HCT116 (cell line): ENCODE measurements at regions not wholly inside any gene's neighbourhood (a gene's known extent, or its start where the extent isn't known, plus 50 kb on each side); places are given as distances from the start of the nearest gene placed in this dataset.

Experiments
- ATAC-seq: fragments of 200-7000 bp; cut with Tn5 transposase; 2 replicates; pipeline ENCODE4 v1.9.1; 2020; ENCODE audit warnings: mild to moderate bottlenecking, moderate library complexity
- BruUV-seq: library from RNA; stranded (reverse); fragments of 400-500 nt; replicated peaks from 2 replicates; lab custom pipeline; 2021; lab: Mats Ljungman, UMichigan
- CTCF ChIA-PET: fragments of 300-600 bp; sonication (Branson Sonifier 250); formaldehyde crosslinking; loops from one replicate; lab custom pipeline; 2021; ENCODE audit warnings: antibody characterized with exemption; lab: Charles Lee
- POLR2A ChIA-PET: fragments of 300-600, 350-600 bp; sonication (Branson Sonifier 250); formaldehyde crosslinking; loops from one replicate; lab custom pipeline; 2021; ENCODE audit warnings: antibody characterized with exemption; lab: Charles Lee
- RAD21 ChIA-PET, 2 experiments: fragments of 300-600 bp; sonication (Branson Sonifier 250); formaldehyde crosslinking; loops; one replicate each; lab custom pipeline; 2023; ENCODE audit warnings: low total read pairs in 2 of 2; ENCODE audit not compliant: uncharacterized antibody in 2 of 2, unreplicated experiment in 2 of 2, low non-redundant PET in 1 of 2; lab: Charles Lee
- DNase-seq: peaks from one replicate; pipeline ENCODE4 v3.0.0-alpha.2; 2010; ENCODE audit warnings: low read depth, low spot score
- H2AFZ ChIP-seq: fragments of 200-600 bp; shearing (Covaris generic), sonication (generic); 2 replicates; pipeline ENCODE4 v1.6.1; 2017; ENCODE audit warnings: low read depth, mixed run types, mixed read lengths, antibody characterized with exemption, low read length; ENCODE audit not compliant: poor library complexity, severe bottlenecking
- H3K27ac ChIP-seq: 2 replicates; pipeline ENCODE4 v1.5.1; 2012; ENCODE audit warnings: low read depth, low read length
- H3K27me3 ChIP-seq: fragments of 200-600 bp; sonication (generic); 2 replicates; pipeline ENCODE4 v1.6.1; 2016; ENCODE audit warnings: mixed run types, low read length, mixed read lengths; ENCODE audit not compliant: insufficient read depth
- H3K36me3 ChIP-seq, 2 experiments: fragments of 200-500 bp in 1 of 2; fragments of 200-600 bp in 1 of 2; sonication (Bioruptor generic) in 1 of 2; sonication (generic) in 1 of 2; 2 replicates each; pipeline versions ENCODE4 v1.5.1 to v1.6.1; 2014 to 2016; ENCODE audit warnings: low read length in 2 of 2, inconsistent platforms in 1 of 2, mixed read lengths in 1 of 2, mixed run types in 1 of 2; ENCODE audit not compliant: insufficient read depth in 2 of 2, control insufficient read depth in 1 of 2
- H3K4me1 ChIP-seq, 2 experiments: fragments of 200-600 bp in 1 of 2; sonication (generic) in 1 of 2; 2 replicates each; pipeline versions ENCODE4 v1.5.1 to v1.6.1; 2012 to 2017; ENCODE audit warnings: low read length in 2 of 2, inconsistent platforms in 1 of 2, mild to moderate bottlenecking in 1 of 2, mixed read lengths in 1 of 2, mixed run types in 1 of 2, moderate library complexity in 1 of 2; ENCODE audit not compliant: insufficient read depth in 2 of 2, control insufficient read depth in 1 of 2
- H3K4me2 ChIP-seq: fragments of 200-600 bp; sonication (generic); 2 replicates; pipeline ENCODE4 v1.6.1; 2017; ENCODE audit warnings: mixed run types, low read length, mixed read lengths
- H3K4me3 ChIP-seq, 2 experiments: fragments of 200-600 bp in 1 of 2; sonication (generic) in 1 of 2; replicated peaks in 1 of 2; 2 replicates each; pipeline ENCODE4 v1.5.1; 2011 to 2016; ENCODE audit warnings: low read length in 2 of 2, control low read depth in 1 of 2, low read depth in 1 of 2, mild to moderate bottlenecking in 1 of 2, mixed read lengths in 1 of 2, mixed run types in 1 of 2
- H3K79me2 ChIP-seq: fragments of 200-600 bp; sonication (generic); 2 replicates; pipeline ENCODE4 v1.6.1; 2017; ENCODE audit warnings: mild to moderate bottlenecking, mixed run types, low read length, moderate library complexity, mixed read lengths; ENCODE audit not compliant: insufficient read depth
- H3K9ac ChIP-seq: fragments of 200-600 bp; sonication (generic); 2 replicates; pipeline ENCODE4 v1.6.1; 2016; ENCODE audit warnings: low read length, mixed read lengths
- H3K9me2 ChIP-seq: fragments of 200-600 bp; sonication (generic), shearing (Covaris generic); 2 replicates; pipeline ENCODE4 v1.6.1; 2017; ENCODE audit warnings: mixed run types, mild to moderate bottlenecking, moderate library complexity; ENCODE audit not compliant: insufficient read depth
- H3K9me3 ChIP-seq, 2 experiments: fragments of 200-500 bp in 1 of 2; fragments of 200-600 bp in 1 of 2; sonication (Bioruptor generic) in 1 of 2; sonication (generic) in 1 of 2; 2 replicates each; pipeline ENCODE4 v1.6.1; 2014 to 2017; ENCODE audit warnings: low read length in 2 of 2, mixed read lengths in 2 of 2, inconsistent platforms in 1 of 2, low read depth in 1 of 2, mild to moderate bottlenecking in 1 of 2, mixed run types in 1 of 2, moderate library complexity in 1 of 2; ENCODE audit not compliant: control insufficient read depth in 1 of 2, insufficient read depth in 1 of 2
- H4K20me1 ChIP-seq: fragments of 200-600 bp; sonication (generic), shearing (Covaris generic); 2 replicates; pipeline ENCODE4 v1.6.1; 2017; ENCODE audit warnings: mixed run types, mild to moderate bottlenecking, moderate library complexity; ENCODE audit not compliant: insufficient read depth
- CEBPB ChIP-seq: IDR thresholded peaks from 2 replicates; pipeline ENCODE4 v1.6.1; 2012; ENCODE audit warnings: low read depth
- EGR1 ChIP-seq: IDR thresholded peaks from 2 replicates; pipeline ENCODE4 v1.6.1; 2012; ENCODE audit warnings: low read depth
- EZH2 ChIP-seq: fragments of 200-600 bp; sonication (generic); IDR thresholded peaks from 2 replicates; pipeline ENCODE4 v1.6.1; 2017; ENCODE audit warnings: antibody characterized with exemption, mixed run types
- EZH2phosphoT487 ChIP-seq: fragments of 200-600 bp; IDR thresholded peaks from 2 replicates; pipeline ENCODE4 v1.6.1; 2018; ENCODE audit warnings: antibody characterized with exemption, borderline replicate concordance
- FOSL1 ChIP-seq: IDR thresholded peaks from 2 replicates; pipeline ENCODE4 v1.6.1; 2012; ENCODE audit warnings: low read depth
- MAX ChIP-seq: IDR thresholded peaks from 2 replicates; pipeline ENCODE4 v1.6.1; 2012
- POLR2A ChIP-seq: IDR thresholded peaks from 2 replicates; pipeline ENCODE4 v1.7.0; 2011; ENCODE audit warnings: borderline replicate concordance; ENCODE audit not compliant: insufficient read depth, insufficient read length; ENCODE audit errors: extremely low read depth
- RAD21 ChIP-seq: IDR thresholded peaks from 2 replicates; pipeline ENCODE4 v1.6.1; 2012; ENCODE audit warnings: low read depth, mild to moderate bottlenecking
- SP1 ChIP-seq: IDR thresholded peaks from 2 replicates; pipeline ENCODE4 v1.6.1; 2012; ENCODE audit warnings: low read depth
- SRF ChIP-seq: IDR thresholded peaks from 2 replicates; pipeline ENCODE4 v1.6.1; 2012; ENCODE audit warnings: low read depth
- intact Hi-C: fragments of 100-400 bp; cut with micrococcal nuclease; formaldehyde crosslinking; loops from 2 replicates; pipeline ENCODE4 v1.10.0; 2022

- H3K79me2 ChIP-seq = no peaks in the 10 kb centered on the region
- ChIA-PET RAD21 (no interaction called here), CTCF (no interaction called here), POLR2A (no interaction called here)
- H3K27ac ChIP-seq = no peak overlapping the region
- TF ChIP-seq CEBPB (no peak), MAX (no peak), EZH2 (no peak), FOSL1 (no peak)
- H3K4me3 ChIP-seq = no peak overlapping the region
- no peaks in the 10 kb centered on the region for H4K20me1 ChIP-seq
- H3K4me2 ChIP-seq = no peak overlapping the region
- DNase-seq (no peak), ATAC-seq (no peak)
- intact Hi-C loops = no loop called here
- no peak overlapping the region for H3K9ac ChIP-seq
- H3K9me3 ChIP-seq = no peaks in the 10 kb centered on the region
- no peaks in the 10 kb centered on the region for H3K4me1 ChIP-seq
- BruUV-seq = no TSS peak
- no peak overlapping the region for H2AFZ ChIP-seq
- no peaks in the 10 kb centered on the region for H3K36me3 ChIP-seq
- no peaks in the 10 kb centered on the region for H3K27me3 ChIP-seq
- no peaks in the 10 kb centered on the region for H3K9me2 ChIP-seq
These were observed 233.5 kb downstream of the BTG1 start for GRCh38 chr12:91912178-91912577.

GRCh38 chr12:91910871-91911388 is 234.7 kb downstream of the BTG1 start:
- no peak for ATAC-seq
- H4K20me1 ChIP-seq = no peaks in the 10 kb centered on the region
- H3K27ac ChIP-seq = no peak overlapping the region
- BruUV-seq = no TSS peak
- H3K9me3 ChIP-seq = no peaks in the 10 kb centered on the region
- ChIA-PET RAD21 (no interaction called here), POLR2A (no interaction called here), CTCF (no interaction called here)
- no peak overlapping the region for H3K4me2 ChIP-seq
- no peak overlapping the region for H3K4me3 ChIP-seq
- no peak overlapping the region for H3K9ac ChIP-seq
- no peaks in the 10 kb centered on the region for H3K79me2 ChIP-seq
- H3K27me3 ChIP-seq = no peaks in the 10 kb centered on the region
- intact Hi-C loops = no loop called here
- no peak for DNase-seq
- H3K9me2 ChIP-seq = no peaks in the 10 kb centered on the region
- no peaks in the 10 kb centered on the region for H3K36me3 ChIP-seq
- H3K4me1 ChIP-seq = no peaks in the 10 kb centered on the region
- TF ChIP-seq CEBPB (no peak), POLR2A (no peak), EZH2phosphoT487 (no peak), SP1 (no peak), EGR1 (no peak), FOSL1 (no peak), RAD21 (no peak), SRF (no peak)
- no peak overlapping the region for H2AFZ ChIP-seq
